ENCODE measurements at regions not wholly inside any gene's neighbourhood (a gene's known extent, or its start where the extent isn't known, plus 50 kb on each side); places are given as distances from the start of the nearest gene placed in this dataset.

DNA sequence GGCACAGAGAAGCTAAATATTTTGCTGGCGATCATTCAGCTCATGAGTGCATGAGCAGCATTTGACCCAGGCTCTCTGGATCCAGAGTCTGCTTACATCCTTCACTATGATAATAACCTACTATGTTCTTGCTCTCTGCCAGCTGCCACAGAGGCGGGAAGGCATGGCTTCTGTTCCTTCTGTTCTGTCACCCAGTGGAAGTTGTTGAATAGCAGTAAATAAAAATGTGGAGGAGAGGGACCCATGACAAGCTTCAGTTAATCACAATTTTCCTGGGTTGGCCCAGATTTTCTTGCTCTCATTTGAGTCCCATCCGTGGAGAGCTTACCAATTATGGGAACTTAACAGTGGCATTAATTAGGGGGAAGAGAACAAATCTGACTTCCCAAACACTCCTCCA is 250.1 kb upstream of the NOCT start:
- Mint-ChIP-seq H3K4me1 (no peaks in the 10 kb centered on the region), H3K27ac (no peak overlapping the region), H3K27me3 (peaks cover 5% of the 10 kb centered on the region), H3K9me3 (ENCODE audit: low read depth) (no peaks in the 10 kb centered on the region), H3K36me3 (ENCODE audit: low read depth) (no peaks in the 10 kb centered on the region), H3K4me3 (no peak overlapping the region)
- ChIA-PET CTCF (interaction anchor here (1.4 kb wide), 1 partner anchor 85 kb away, joined by 3 read pairs; no protein-coding TSS in a partner anchor), POLR2A (interaction anchor here (0.6 kb wide), 1 partner anchor 1197 kb away, joined by 4 read pairs; no protein-coding TSS in a partner anchor)
- intact Hi-C loops (cut with DNase I, micrococcal nuclease) = no loop called here
- DNase-seq (no peak), ATAC-seq (no peak)

DNA sequence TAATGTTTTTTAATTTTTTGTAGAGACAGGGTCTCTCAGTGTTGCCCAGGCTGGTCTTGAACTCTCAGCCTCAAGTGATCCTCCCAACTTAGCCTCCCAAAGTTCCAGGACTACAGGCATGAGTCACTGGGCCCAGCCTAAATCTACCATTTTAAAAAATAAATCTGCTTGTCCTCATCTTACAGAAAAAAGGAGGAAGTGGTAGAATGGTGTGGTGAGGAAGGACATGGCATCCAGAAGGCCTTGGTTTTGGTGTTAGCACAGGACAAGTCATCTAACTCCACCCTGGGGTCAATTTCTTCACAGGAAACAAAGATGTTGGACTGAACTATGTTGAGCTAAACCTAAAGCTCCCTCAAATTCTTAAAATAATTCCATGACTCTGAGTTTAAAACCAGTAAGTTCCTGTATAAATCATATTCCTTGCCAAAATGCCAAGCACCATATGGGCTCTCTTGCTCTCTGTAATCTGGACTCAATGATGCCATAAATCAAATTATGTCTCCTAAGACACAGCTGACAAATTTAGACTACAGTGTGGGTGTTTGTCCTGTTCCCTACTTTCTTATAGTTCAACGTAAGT is 253.9 kb upstream of the NOCT start:
- DNase-seq (no peak), ATAC-seq (no peak)
- Mint-ChIP-seq H3K9me3 (ENCODE audit: low read depth) (no peaks in the 10 kb centered on the region), H3K36me3 (ENCODE audit: low read depth) (no peaks in the 10 kb centered on the region), H3K4me1 (no peaks in the 10 kb centered on the region), H3K27ac (no peak overlapping the region), H3K27me3 (peaks cover 2% of the 10 kb centered on the region), H3K4me3 (no peak overlapping the region)
- POLR2A ChIA-PET = no interaction called here
- intact Hi-C loops (cut with DNase I, micrococcal nuclease) = no loop called here
- CTCF ChIA-PET = no interaction called here

GRCh38 chr4:138759554-138759902 is 256.1 kb upstream of the NOCT start:
- DNase-seq = no peak
- Mint-ChIP-seq H3K4me1 (no peaks in the 10 kb centered on the region), H3K9me3 (ENCODE audit: low read depth) (no peaks in the 10 kb centered on the region), H3K27ac (no peak overlapping the region), H3K36me3 (ENCODE audit: low read depth) (no peaks in the 10 kb centered on the region), H3K27me3 (peaks cover 3% of the 10 kb centered on the region), H3K4me3 (no peak overlapping the region)
- ChIA-PET CTCF (no interaction called here), POLR2A (no interaction called here)
- intact Hi-C loops (cut with DNase I, micrococcal nuclease) = no loop called here
- no peak for ATAC-seq

DNA sequence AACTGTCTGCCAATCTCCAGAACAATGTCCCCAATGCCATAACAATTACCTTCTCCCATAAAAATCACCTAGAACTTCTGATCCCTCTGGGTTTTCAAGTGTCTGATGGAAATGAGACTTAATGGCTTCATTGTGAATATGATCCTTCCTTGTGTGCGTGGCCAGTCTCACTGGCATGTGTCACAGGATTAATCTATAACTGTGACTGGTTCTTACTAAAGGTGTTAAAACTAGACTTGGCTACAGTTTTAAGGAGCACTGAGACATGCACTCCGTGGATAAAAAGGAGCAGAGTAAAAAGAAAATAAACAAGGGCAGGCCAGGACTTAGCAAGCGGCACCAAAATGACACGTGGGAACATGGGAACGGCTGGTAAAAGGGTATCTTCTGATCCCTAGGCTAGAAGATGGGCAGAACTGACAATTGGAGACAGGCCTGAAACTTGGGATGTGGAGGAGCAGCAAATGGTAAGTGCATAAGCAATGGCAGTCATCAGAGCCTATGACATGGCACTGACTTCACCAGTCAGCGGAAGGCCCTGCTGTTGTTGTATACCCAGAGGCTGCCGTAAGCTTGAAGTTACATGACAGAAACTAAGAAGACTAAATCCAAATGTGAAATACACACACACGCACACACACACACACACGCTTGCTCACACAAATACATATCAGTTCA is 256.6 kb upstream of the NOCT start:
- Mint-ChIP-seq H3K4me3 (no peak overlapping the region), H3K36me3 (ENCODE audit: low read depth) (no peaks in the 10 kb centered on the region), H3K27me3 (peaks cover 3% of the 10 kb centered on the region), H3K27ac (no peak overlapping the region), H3K9me3 (ENCODE audit: low read depth) (no peaks in the 10 kb centered on the region), H3K4me1 (no peaks in the 10 kb centered on the region)
- ChIA-PET CTCF (no interaction called here), POLR2A (no interaction called here)
- DNase-seq (no peak), ATAC-seq (no peak)
- intact Hi-C loops (cut with DNase I, micrococcal nuclease) = no loop called here

DNA sequence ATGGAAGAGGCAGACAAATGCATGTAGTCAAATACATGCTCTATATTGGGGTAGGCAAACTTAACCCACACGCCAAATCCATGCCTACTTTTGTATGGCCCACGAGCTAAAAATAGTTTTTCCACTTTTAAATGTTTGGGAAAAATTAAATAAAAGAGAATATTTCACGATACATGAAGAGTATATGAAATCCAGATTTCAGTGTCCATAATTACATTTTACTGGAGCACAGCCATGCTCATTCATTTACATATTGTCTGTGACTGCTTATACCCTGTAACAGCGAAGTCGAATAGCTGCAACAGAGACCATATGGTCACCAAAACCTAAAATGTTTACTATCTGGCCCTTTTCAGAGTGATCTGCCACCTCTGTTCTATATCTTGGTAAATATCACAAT is 257.4 kb upstream of the NOCT start:
- CTCF ChIA-PET = no interaction called here
- H3K36me3 Mint-ChIP-seq (ENCODE audit: low read depth) = no peaks in the 10 kb centered on the region
- H3K27me3 Mint-ChIP-seq = peaks cover 3% of the 10 kb centered on the region
- no peaks in the 10 kb centered on the region for H3K4me1 Mint-ChIP-seq
- no peak overlapping the region for H3K4me3 Mint-ChIP-seq
- intact Hi-C loops (cut with DNase I, micrococcal nuclease) = no loop called here
- ATAC-seq (no peak), DNase-seq (no peak)
- POLR2A ChIA-PET = no interaction called here
- no peak overlapping the region for H3K27ac Mint-ChIP-seq
- peaks cover 4% of the 10 kb centered on the region for H3K9me3 Mint-ChIP-seq (ENCODE audit: low read depth)

- DNase-seq (no peak), ATAC-seq (no peak)
- no peak overlapping the region for H3K27ac Mint-ChIP-seq
- no peaks in the 10 kb centered on the region for H3K36me3 Mint-ChIP-seq (ENCODE audit: low read depth)
- H3K4me3 Mint-ChIP-seq = no peak overlapping the region
- intact Hi-C loops (cut with DNase I, micrococcal nuclease) = no loop called here
- POLR2A ChIA-PET = no interaction called here
- no peaks in the 10 kb centered on the region for H3K4me1 Mint-ChIP-seq
- peaks cover 3% of the 10 kb centered on the region for H3K27me3 Mint-ChIP-seq
- H3K9me3 Mint-ChIP-seq (ENCODE audit: low read depth) = peaks cover 8% of the 10 kb centered on the region
- CTCF ChIA-PET = no interaction called here
These were observed 258.1 kb upstream of the NOCT start for GRCh38 chr4:138757432-138757831.

DNA sequence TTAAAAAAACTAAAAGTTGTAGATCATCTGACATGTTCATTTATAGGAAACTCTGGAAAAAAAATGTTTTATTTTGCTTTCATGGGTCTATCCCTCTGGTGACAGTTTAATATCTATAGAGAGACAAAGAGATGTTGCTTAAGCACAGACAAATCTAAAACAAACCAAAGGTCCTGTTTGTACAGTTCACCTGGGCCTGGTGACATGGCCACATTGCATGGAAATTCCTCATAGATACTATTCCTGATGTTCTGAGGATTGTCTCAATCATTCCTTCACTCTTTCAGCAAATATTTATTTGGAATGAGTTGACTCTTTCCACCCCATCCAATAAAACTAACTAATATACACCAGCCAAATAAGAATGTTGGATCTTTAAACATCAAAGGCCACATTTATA is 259.1 kb upstream of the NOCT start:
- H3K27ac Mint-ChIP-seq = no peak overlapping the region
- POLR2A ChIA-PET = no interaction called here
- intact Hi-C loops (cut with DNase I, micrococcal nuclease) = no loop called here
- no peaks in the 10 kb centered on the region for H3K36me3 Mint-ChIP-seq (ENCODE audit: low read depth)
- CTCF ChIA-PET = no interaction called here
- H3K9me3 Mint-ChIP-seq (ENCODE audit: low read depth) = peaks cover 10% of the 10 kb centered on the region
- peaks cover 3% of the 10 kb centered on the region for H3K27me3 Mint-ChIP-seq
- DNase-seq = no peak
- ATAC-seq = no peak
- H3K4me1 Mint-ChIP-seq = no peaks in the 10 kb centered on the region
- no peak overlapping the region for H3K4me3 Mint-ChIP-seq

- peaks cover 10% of the 10 kb centered on the region for H3K9me3 Mint-ChIP-seq (ENCODE audit: low read depth)
- H3K4me1 Mint-ChIP-seq = no peaks in the 10 kb centered on the region
- intact Hi-C loops (cut with DNase I, micrococcal nuclease) = no loop called here
- H3K4me3 Mint-ChIP-seq = no peak overlapping the region
- ATAC-seq (no peak), DNase-seq (no peak)
- H3K36me3 Mint-ChIP-seq (ENCODE audit: low read depth) = no peaks in the 10 kb centered on the region
- H3K27me3 Mint-ChIP-seq = peaks cover 3% of the 10 kb centered on the region
- H3K27ac Mint-ChIP-seq = no peak overlapping the region
- POLR2A ChIA-PET = no interaction called here
- CTCF ChIA-PET = no interaction called here
These were observed 264.3 kb upstream of the NOCT start for GRCh38 chr4:138751309-138751708.

- DNase-seq = no peak
- ATAC-seq = no peak
- intact Hi-C loops (cut with DNase I, micrococcal nuclease) = no loop called here
- CTCF ChIA-PET = no interaction called here
- POLR2A ChIA-PET = no interaction called here
- Mint-ChIP-seq H3K27me3 (peaks cover 2% of the 10 kb centered on the region), H3K36me3 (ENCODE audit: low read depth) (no peaks in the 10 kb centered on the region), H3K9me3 (ENCODE audit: low read depth) (peaks cover 10% of the 10 kb centered on the region), H3K4me3 (no peak overlapping the region), H3K4me1 (no peaks in the 10 kb centered on the region), H3K27ac (no peak overlapping the region)
These were observed 266.3 kb upstream of the NOCT start for GRCh38 chr4:138749303-138749702.

- DNase-seq (no peak), ATAC-seq (no peak)
- ChIA-PET POLR2A (no interaction called here), CTCF (no interaction called here)
- H3K36me3 Mint-ChIP-seq (ENCODE audit: low read depth) = no peaks in the 10 kb centered on the region
- H3K27me3 Mint-ChIP-seq = peaks cover 4% of the 10 kb centered on the region
- peaks cover 2% of the 10 kb centered on the region for H3K9me3 Mint-ChIP-seq (ENCODE audit: low read depth)
- intact Hi-C loops (cut with DNase I, micrococcal nuclease) = no loop called here
- no peaks in the 10 kb centered on the region for H3K4me1 Mint-ChIP-seq
- H3K4me3 Mint-ChIP-seq = no peak overlapping the region
- no peak overlapping the region for H3K27ac Mint-ChIP-seq
These were observed 273.7 kb upstream of the NOCT start for GRCh38 chr4:138741766-138742377.

DNA sequence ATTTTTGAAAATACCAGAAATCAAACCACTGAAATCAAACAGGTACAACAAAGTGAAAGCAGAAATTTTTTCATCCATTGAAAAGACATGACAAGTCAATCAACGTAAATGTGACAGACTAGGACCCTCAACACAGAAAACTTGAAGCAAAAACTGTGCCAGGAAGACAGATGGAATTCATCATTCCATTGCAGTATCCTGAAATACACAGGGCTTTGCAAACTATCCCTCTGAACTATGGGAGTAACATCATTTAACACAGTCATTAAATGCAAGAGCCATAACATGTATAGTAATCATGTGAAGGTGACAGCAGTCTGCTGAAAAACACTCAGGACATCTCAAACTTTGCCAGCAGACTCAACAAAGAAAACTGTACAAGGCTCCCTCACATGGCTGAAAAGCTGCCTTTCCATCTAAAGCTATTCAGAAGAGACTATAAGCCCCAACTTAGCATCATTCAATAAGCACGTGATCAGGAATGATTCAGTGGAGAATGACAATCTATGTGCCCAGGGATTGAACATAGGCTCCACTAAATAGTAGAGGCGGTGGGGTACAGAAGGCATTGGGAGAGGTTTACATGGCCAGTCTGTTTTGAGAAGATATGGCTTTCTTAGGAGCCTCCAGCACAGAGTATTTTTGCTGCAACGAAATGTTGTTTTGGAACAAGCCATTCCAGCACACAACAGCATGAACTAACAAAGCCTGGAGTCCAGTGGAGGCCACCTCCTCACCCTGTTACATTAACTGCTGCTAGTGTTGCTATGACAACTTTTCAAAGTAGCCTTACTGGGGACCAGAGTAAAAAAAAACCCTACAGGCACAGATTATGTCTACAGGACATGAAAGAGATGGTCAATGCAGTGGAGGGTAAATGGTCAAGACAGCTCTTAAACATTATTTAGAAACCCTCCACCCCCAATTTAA is 274.5 kb upstream of the NOCT start:
- ChIA-PET POLR2A (no interaction called here), CTCF (no interaction called here)
- no peak for ATAC-seq
- peaks cover 4% of the 10 kb centered on the region for H3K27me3 Mint-ChIP-seq
- peaks cover 2% of the 10 kb centered on the region for H3K9me3 Mint-ChIP-seq (ENCODE audit: low read depth)
- intact Hi-C loops (cut with DNase I, micrococcal nuclease) = no loop called here
- no peak overlapping the region for H3K4me3 Mint-ChIP-seq
- no peak for DNase-seq
- H3K27ac Mint-ChIP-seq = no peak overlapping the region
- H3K36me3 Mint-ChIP-seq (ENCODE audit: low read depth) = no peaks in the 10 kb centered on the region
- no peaks in the 10 kb centered on the region for H3K4me1 Mint-ChIP-seq

DNA sequence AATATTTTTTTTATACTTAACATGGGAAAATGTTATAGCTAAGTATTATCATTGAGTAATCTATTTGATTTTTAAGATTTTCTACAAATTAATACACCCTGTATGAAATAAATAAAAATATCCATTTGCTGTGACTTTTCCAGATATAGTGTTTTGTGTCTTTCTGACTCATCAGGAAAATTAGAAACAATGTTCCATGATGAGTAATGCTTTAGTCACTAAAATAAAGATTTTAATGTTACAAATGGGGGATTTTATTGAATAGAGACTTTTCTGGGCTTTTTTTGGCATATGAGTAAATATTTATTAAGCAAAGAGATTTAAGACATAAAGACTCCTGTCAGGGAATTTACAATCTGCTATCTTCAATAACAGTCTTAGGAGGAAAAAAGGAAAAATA is 279.2 kb upstream of the NOCT start:
- POLR2A ChIA-PET = no interaction called here
- Mint-ChIP-seq H3K27ac (no peak overlapping the region), H3K9me3 (ENCODE audit: low read depth) (peaks cover 2% of the 10 kb centered on the region), H3K27me3 (peaks cover 2% of the 10 kb centered on the region), H3K36me3 (ENCODE audit: low read depth) (no peaks in the 10 kb centered on the region), H3K4me1 (no peaks in the 10 kb centered on the region), H3K4me3 (no peak overlapping the region)
- DNase-seq (no peak), ATAC-seq (no peak)
- intact Hi-C loops (cut with DNase I, micrococcal nuclease) = no loop called here
- CTCF ChIA-PET = interaction anchor here (0.8 kb wide), 1 partner anchor 1521 kb away, joined by 3 read pairs; no protein-coding TSS in a partner anchor
